Adrenal gland (tissue), 5 donors: ENCODE measurements at regions not wholly inside any gene's neighbourhood (a gene's known extent, or its start where the extent isn't known, plus 50 kb on each side); places are given as distances from the start of the nearest gene placed in this dataset.

ENCODE experiments used
- POLR2A ChIP-seq, 2 donors: fragments of 450-650 bp; IDR thresholded peaks; one replicate each; pipeline ENCODE4 v1.6.1; 2017; ENCODE audit warnings: antibody characterized with exemption in 2 of 2, mild to moderate bottlenecking in 2 of 2, moderate library complexity in 1 of 2
- TF ChIP-seq, protein P1 (sequence below), 6 experiments: fragments of 450-650 bp in 4 of 6; fragments of 200-600 bp in 2 of 6; sonication (generic) in 1 of 6; IDR thresholded peaks; 1 replicate in 5 of 6; 2 replicates in 1 of 6; pipeline versions ENCODE4 v1.5.1 to v1.8.0; 2016 to 2021; ENCODE audit warnings: antibody characterized with exemption in 6 of 6, mild to moderate bottlenecking in 2 of 6, moderate library complexity in 1 of 6
- donor health status: DM: no; HTN: no; CAD: no.

DNA sequence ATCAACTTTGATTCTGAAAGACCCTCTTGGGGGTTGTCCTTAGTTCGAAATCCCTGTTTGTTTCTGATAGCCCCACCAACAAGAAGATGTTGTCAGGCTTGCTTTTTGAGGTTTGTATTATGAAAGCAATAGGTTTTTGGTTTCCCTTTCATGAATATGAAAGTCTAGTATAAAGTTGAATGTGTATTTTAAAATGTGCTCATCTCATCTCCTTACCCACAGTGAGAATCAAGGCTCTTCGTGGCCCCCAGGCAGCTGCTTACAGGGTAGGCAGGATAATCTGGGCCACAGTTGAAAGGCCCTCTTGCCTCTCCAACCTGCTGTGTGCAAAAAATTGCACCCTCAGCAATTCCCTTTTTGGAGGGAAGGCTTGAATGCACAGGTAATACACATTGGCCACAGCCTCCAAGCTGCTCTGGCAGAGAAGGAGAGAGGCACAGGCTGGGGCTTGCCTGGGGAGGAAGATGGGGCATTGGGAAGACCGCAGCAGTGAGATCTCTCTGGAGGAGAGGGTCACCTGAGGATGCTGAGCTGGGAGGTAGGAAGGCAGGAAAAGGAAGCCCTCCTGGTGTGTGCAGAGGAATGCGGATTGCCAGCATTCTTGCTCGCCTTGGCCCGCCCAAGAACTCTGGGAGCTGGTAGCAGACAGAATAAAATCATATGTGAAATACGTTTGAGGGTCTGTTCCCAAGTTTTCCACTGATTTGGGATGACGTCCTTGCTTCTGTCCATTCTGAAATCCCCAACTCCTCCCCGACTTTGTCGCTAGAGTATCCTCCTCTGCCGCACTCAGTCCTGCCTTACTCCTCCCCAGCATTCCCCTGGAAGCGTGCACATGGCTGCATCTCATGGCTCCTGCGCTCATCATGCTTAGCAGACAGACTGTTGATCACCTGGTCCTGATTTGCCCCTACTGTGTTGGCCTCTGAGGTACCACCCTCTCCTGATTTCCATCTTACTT lies 196.4 kb downstream of the RPLP1 start:
- TF ChIP-seq, protein P1, sequence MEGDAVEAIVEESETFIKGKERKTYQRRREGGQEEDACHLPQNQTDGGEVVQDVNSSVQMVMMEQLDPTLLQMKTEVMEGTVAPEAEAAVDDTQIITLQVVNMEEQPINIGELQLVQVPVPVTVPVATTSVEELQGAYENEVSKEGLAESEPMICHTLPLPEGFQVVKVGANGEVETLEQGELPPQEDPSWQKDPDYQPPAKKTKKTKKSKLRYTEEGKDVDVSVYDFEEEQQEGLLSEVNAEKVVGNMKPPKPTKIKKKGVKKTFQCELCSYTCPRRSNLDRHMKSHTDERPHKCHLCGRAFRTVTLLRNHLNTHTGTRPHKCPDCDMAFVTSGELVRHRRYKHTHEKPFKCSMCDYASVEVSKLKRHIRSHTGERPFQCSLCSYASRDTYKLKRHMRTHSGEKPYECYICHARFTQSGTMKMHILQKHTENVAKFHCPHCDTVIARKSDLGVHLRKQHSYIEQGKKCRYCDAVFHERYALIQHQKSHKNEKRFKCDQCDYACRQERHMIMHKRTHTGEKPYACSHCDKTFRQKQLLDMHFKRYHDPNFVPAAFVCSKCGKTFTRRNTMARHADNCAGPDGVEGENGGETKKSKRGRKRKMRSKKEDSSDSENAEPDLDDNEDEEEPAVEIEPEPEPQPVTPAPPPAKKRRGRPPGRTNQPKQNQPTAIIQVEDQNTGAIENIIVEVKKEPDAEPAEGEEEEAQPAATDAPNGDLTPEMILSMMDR (IDR thresholded peaks at IDR 0.05), result no peak
- no peak for TF ChIP-seq POLR2A (IDR thresholded peaks at IDR 0.05)
